CD4-positive, alpha-beta T cell treated with Interleukin-17A for 4 hours (primary cell): ENCODE measurements at regions not wholly inside any gene's neighbourhood (a gene's known extent, or its start where the extent isn't known, plus 50 kb on each side); places are given as distances from the start of the nearest gene placed in this dataset.

Source experiments
- DNase-seq: peaks from one replicate; pipeline ENCODE4 v3.0.0-alpha.2; 2020; ENCODE audit warnings: mixed read lengths

DNA sequence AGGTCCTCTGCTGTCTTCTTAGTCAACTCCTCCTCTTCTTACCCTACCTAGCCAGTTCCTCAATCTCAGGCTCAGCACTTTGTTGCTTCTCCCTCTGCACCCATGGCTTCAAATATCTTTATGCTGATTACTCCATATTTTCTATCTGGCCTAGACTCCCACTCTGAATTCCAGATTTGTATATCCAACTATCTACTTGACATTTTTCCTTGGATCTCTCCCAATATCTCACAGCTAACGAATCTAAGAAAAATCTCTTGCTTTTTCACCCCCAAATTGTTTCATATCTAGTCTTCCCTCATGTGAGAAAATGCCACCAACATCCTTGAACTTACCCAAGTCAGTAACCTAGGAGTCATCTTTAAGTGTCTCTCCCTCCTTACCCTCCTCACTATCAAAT is 176.4 kb upstream of the ERCC4 start:
- DNase-seq: no peak

DNA sequence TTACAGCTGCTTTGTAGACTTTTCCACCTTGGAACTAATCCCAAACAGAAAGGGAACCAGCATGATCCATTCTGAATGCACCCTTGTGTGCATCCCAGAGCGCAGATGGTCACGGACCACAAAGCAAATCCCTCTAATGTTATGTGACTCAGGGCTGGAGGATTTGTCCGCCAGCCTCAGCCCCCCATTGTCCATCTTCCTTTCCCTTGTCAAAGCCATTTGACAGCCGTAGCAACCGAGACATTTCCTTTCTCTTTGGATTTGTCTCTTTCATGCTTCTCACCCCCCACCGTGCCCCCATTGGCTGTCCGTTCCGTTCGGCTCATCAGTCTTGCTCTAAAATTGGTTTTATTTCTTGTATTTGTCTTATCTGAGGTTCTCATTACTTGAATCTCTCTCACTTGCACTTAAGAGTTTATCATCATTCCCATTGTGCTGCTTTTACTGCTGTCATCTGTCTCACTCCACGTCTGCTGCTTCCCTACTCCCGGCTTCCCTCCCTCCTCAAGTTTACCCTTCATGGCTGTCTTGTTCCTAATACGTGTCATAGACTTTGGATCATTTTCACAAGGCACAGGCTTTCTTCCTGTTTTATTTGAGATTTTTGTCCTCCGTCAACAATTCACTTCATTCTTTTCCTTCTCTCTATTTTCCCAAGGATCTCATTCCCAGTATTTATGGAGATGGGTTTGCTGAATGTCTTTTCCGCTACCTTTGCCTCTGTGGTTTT is 163.4 kb upstream of the ERCC4 start:
- DNase-seq: no peak

DNA sequence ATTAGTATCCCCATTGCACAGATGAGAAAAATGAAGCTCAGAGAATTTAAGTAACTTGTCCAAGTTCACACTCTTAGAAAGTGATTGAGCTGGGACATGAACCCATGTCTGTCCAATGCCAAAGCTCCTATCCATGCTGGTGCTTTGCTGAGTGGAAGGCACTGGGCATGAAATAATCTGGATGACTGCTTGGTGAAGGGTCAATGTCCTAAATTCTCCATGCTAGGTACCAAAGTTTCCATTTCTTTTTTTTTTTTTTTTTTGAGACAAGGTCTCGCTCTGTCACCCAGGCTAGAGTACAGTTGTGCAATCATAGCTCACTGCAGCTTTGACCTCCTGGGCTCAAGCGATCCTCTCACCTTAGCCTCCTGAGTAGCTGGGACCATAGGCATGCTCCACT is 153.6 kb upstream of the ERCC4 start:
- DNase-seq: no peak

DNA sequence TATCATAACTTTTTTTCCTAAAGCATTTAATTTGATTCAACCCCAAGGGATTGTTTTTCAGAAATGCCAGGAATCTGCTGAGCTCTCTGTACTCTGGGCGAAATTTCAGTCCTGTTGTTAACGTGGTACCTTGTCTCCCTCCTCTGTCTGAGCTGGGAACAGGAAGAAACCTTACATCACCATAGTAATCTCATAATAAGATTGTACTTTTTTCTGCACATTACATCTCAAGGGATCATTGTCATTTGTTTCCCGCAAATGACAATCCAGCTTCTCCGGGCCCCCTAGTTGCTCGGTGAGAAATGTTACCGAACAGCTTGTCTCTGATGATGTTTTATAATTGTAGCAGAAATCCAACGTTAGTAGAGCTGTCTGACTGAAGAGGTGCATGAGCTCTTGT is 152.7 kb upstream of the ERCC4 start:
- no peak for DNase-seq

DNA sequence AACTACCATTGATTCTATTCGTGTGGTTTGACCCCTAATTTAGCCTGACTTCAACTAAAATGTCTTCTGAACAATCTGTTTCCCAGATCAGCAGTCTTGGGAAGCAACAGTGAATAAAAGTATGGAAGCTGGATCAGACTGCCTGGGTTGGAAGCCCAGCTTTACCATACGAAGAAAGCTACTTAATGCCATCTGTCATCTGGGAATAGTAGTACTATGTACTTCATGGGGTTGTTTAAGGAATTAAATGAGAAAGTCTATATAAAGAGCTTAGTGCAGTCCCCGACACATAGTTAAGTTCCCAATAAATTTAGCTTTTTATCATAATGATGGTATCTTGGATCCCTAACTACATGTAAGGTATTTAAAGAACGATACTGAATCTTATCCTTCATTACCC is 151.5 kb upstream of the ERCC4 start:
- DNase-seq: no peak

DNA sequence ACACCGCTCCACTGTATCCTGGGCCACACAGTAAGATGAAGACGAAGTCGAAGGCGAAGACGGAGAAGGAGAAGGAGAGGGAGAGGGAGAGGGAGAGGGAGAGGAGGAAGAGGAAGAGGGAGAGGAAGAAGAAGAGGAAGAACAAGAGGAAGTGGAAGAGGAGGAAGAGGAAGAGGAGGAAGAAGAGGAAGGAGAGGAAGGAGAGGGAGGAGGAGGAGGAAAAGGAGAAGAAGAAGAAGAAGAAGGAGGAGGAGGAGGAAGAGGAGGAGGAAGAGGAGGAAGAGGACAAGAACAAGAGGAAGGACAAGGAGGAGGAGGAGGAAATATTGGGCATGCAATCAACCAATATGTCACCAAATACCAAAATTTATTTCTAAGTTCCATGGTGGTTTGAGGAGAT is 149.5 kb upstream of the ERCC4 start:
- DNase-seq: no peak

DNA sequence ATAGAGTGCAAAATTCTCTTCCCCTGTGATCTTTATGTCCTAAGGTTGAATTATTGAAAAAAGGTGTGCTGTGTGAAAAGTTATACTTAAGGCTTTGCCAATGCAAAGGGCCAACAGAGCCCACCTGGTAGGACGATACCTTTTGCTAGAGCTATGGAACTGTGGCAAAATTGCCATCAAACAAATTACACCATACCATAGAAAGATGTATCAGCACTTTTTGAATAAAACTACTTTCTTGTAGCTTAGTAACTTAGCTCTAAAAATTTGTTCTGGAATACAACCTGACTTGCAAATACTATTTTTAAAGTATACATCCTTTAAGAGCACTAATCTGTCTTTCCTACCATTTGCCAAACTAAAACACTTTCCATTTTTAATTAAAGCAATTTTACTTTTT is 147.2 kb upstream of the ERCC4 start:
- no peak for DNase-seq

DNA sequence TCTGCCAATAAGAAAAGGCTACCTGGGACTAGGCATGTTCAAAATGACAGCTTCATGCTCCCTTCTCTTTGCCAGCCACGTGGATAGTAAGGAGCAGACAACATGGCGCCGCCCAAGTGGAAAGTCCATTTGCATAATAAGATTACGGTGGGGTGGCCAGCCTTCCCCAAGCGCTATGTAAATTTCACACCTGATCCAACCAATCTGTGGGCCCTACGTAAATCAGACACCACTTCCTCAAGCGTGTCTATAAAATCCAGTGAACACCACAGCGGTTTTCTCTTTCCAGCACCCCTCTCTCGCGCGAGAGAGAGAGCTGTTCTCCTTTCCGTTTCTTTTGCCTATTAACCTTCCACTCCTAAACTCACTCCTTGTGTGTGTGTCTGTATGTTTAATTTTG is 140.3 kb upstream of the ERCC4 start:
- DNase-seq: no peak

DNA sequence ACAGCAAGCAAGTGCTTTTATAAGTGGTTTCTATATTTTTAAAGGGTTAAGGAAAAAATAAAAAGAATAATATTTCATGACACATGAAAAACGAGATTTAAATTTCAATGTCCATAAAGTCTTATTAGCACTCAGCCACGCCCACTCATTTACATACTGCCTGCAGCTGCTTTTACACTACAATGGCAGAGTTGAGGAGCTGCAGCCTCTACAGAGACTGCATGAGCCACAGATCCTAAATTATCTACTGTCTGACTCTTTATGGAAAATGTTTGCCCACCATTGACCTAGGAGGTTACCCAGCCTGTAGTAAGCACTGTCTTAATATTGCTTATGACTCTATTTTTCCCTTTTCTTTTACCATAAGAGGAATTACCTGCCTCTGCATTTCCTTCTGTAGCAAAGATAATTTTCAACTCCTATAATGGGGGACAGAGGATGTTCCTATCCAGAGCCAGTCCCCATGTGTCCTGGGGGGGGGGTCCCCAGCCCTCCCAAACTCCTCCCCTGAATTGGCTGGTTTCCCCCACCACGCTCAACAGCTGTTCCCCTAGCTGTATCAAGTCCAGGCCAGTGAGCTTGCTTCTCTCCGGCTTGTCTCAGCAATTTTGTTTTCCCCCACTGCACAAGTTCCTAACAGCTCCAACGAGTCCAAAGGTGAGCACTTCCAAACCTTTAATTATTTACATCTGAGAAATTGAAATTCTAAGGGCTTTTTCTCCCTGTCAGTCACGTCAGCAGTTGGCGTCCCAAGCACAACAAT is 139.4 kb upstream of the ERCC4 start:
- DNase-seq: no peak

DNA sequence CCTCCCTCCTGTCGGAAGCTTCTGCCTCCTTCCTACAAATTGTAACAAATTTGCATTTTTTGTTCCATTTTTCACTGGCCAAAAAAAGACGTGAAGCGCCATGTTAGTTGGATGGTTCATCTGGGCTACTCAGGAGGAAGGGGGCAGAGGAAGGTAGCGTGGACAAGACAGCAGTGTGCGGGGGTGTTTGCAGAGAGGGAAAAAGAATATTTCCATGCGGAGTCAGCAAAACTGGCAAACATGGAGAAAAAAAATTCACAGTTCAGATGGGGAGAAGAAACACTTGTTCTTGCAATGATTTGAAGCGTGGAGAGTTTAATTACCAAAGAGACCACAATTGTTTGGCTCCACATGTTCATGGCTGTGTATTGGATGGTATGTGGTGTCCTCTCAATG is 138.8 kb upstream of the ERCC4 start:
- no peak for DNase-seq

DNA sequence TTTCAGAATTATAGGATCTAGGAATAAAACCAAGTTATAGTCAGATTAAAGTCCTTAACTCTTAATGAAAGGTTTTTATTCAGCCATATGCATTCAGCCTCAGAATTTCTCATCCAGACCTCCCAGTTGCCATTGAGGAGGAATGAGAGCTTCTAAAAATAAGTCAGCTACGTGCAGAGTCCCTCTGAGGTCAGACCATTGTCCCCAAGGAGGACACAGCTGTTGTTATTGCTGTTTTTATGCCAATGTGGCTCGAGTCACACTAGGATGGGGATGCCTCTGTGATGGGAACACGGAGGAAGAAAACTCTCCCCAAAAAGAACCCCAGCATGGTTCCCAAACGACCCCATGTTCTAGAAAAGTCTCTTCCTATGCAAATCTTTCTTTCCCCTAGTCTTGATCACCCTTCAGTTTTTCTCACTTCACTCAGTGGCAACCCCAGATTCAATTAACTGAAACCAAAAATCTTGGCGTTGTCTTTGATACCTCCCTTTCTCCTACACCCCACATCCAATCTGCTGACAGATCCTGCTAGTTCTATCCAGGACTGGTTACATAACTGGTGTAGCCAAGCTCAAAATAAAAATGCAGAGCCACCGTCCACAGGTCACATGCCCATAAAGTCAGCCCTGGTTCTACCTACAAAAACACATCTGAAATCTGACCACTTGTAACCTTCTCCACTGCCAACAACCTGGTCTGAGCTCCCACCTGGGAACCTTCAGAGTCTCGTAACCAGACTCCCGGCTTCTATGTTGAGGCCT is 138.2 kb upstream of the ERCC4 start:
- DNase-seq: no peak

DNA sequence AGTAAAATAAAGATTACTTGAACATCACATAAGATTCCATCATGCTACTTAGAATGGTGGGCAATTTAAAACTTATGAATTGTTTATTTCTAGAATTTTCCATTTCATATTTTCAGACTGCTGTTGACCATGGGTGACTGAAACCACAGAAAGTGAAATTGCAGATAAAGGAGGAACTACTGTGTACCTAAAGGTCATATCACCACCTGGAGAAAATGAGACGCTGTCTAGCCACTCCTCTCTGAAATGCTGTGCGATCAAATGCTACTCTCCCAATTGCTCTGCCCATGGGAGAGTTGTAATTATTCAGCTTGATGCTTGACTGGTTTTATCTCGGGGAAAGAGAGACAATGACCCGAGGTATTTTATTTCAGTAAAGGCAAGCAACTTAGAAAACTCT is 128.9 kb upstream of the ERCC4 start:
- DNase-seq: no peak

DNA sequence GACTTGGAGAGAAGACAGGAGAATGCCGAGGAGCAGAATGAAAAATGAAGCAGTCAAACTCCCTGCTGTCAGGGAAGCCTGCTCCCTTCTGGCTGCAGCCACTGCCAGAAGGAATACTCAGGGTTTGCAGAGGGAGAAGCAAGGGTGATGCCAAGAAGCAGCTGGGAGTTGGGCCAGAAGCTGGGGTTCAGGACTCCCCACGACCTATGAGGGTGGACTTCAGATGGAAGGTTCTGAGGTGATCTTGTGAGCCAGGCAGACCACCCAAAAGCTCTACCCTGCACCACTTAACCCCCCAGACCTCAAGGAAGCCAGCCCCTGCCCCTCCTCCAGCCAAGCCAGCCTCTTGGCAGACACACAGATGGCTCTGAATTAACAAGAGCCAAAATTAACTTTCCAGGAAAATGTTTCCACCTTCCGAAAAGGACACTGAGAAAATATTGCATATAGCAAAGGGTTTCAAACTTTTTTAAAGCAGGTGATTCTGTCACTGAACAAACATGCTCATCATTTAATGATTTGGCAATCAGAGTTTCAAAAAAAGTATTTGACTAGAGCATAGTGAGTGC is 126.0 kb upstream of the ERCC4 start:
- DNase-seq: no peak

DNA sequence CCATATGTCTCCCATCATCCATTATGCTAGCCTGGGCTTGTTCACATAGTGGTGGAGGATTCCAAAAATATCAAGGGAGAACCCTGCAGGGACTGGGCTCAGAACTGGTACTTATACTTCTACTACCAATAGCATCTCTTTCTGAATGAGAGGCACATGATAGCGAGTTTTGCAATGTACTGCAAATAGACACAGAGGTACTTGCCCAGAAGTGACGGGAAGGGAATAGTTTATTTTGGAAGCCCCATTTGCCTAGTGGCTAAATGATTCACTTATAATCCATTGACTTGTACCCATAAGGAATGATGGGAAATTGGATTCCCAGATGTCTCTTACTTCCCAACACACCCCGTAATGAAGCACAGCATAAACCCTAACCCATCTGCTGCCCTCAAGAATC is 124.8 kb upstream of the ERCC4 start:
- no peak for DNase-seq

DNA sequence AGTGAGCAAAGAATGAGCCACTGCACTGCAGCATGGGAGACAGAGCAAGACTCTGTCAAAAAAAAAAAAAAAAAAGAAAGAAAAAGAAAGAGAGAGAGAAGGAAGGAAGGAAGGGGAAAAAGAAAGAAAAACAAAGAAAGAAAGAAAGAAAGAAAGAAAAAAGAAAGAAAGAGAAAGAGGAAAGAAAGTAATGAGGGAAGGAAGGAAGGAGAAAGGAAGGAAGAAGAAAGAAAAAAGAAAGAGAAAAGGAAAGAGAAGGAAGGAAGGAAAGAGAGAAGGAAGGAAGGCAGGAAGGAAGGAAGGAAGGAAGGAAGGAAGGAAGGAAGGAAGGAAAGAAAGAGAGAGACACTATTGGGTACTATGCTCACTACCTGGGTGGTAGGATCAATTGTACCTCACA is 122.2 kb upstream of the ERCC4 start:
- DNase-seq: no peak

DNA sequence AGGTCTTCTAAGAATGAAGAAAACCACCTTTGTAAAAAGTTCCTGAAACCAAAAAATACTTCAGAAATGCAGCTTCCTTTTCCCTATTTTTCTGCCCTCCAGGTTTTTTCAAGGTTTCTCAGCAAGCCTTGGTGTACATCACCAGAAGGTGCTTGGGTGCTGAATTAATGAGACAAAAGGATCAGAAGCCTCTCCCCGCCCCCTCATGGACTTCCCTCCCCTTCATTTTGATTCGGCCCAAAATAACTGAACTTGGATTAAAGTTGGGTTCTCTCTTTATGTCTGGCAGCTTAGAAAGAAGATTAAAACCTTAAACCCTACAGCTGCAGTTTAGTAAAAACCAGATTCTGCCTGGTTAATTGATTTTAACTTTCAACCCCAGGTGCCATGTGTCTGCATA is 121.7 kb upstream of the ERCC4 start:
- no peak for DNase-seq

DNA sequence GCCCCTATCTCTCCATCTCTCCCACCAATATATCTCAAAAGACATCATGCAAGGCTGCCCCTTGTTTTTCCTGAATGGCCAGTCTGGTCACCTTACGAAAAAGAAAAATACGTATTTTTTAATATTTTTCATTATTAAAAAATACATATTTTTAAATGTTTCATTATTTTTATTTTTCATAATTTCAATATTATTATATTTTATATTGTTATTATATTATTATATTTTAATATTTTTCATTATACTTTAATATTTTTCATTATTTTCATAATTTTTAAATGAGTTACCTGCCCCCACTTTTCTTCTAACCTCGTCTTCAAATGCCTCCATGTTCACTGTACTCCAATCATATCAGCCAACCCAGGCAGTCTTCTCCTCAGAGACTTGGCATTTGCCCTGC is 116.0 kb upstream of the ERCC4 start:
- DNase-seq: no peak

DNA sequence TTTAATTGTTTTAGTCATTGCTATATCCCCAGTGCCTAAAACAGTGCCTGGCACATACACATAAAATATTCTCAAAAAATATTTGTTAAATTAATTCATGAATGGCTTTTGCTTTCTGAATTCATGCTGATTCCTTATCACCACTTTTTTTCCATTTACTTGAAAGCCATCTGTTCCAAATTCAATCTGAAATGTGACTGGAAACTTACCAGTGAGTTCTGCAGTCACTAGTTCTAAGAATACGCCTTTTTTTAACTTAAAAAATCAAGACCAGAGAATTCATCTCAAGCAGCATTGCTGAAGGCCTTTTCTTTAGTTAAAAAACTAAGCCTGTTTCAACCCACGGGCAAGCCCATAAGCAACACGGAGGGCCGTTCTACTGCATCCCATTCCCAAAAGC is 114.0 kb upstream of the ERCC4 start:
- no peak for DNase-seq

DNA sequence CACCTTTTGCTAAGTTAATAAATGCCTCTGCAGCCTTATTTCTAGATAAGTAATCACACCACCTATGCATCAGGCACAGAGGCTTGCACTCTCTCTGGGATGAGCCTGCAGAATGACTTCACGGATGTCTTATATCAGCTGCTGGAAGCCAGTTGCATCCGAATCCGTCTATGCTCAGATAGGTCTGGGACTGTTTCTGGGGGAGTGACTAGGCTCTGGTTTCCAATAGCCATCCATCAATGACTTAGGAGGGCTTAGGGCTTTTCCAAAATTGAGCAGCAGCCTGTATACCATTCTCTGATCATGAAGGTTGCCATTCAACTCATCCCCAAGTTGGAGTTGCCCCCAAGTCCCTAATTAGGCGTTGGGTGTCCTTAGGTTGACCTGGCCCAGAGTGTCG is 113.3 kb upstream of the ERCC4 start:
- no peak for DNase-seq

DNA sequence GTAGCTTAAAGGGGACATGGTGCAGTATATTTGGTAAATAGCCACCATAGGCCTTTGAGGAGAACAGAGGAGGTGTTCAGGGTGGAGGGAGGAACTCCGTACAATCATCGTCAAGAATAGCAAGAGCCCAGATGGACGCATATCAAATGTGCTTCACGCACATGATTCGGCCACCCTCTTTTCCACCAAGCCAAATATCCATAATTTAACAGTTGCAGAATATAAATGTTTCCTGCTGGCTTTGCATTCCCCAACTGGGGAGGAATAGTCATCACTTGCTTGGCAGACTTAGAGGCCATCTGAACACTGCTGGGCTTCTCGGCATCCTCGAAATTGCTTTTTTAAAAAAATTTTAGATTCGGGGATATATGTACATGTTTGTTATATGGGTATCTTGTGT is 111.9 kb upstream of the ERCC4 start:
- no peak for DNase-seq

DNA sequence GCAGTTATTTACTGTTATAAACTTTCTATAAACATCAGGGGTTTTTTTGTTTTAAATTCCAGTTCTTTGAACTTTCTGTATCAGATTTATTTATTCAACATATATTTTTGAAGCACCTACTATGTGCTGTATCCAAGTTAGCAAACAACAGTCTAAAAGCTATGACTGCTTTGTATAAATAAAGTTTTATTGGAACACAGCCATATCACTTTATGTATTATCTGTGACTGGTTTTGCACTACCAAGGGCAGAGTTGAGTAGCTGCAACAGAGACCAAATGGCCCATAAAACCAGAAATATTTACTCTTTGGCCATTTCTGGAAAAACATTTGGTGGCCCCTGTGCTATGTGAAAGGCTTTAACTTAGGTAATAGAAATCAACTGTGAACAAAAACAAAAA is 110.2 kb upstream of the ERCC4 start:
- no peak for DNase-seq

DNA sequence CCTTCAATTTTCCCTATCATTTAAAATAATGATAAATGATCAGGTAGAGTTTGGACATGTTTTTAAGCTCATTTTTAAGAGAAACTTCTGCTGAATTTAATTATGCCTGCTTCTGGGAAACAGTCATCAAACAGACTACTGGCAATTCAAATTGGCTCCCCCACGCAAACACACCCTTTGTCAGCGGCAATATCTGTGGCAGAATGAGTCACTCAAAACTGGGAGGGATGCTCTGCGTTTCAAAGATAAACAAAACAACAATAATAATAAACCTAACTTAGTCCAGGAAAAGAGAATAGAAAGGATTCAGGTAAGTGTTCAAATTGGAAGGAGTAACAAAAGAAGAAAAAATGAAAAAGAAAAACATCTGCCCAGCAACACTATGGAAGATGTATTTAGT is 108.1 kb upstream of the ERCC4 start:
- DNase-seq: no peak

DNA sequence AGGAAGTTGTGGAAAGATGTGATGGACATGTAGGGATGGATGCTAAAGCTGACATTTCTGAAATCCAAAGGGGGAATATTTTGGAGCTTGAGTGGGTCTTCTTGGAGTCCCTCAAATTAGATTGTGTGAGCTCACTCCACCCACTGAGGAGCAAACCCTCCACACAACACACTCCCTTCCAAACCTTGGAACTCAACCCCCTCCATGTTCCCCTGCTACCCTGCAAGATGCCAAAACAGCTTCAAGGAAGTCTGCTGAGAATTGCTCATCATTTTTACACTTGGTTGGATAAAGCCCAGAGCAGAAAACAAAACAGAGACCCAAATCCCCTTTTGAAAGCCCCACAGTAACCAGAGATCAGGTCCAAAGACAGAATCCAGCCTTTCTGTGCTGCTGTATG is 103.3 kb upstream of the ERCC4 start:
- no peak for DNase-seq

DNA sequence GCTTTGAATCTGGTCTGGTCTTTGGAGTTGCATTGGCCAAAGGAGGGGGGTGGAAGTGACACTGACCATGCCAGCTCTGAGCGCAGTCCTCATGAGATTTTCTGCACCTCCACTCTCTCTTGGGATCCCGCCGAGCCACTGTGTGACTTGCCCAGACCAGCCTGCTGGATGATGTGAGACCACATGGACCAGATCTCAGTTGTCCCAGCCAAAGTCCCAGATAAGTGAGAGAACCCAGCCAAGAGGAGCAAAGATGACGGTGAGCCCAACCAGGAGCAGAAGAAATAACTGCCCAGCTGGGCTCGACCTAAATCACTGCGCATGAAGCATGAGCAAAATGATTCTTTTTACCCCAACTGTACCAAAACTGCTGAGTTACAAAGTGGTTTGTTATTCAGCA is 96.5 kb upstream of the ERCC4 start:
- DNase-seq: no peak
